Liver (tissue), 3 donors: ENCODE measurements at regions not wholly inside any gene's neighbourhood (a gene's known extent, or its start where the extent isn't known, plus 50 kb on each side); places are given as distances from the start of the nearest gene placed in this dataset.

Source experiments
- ATF3 ChIP-seq: IDR thresholded peaks from 2 replicates; pipeline ENCODE4 v1.6.1; 2016; ENCODE audit warnings: antibody characterized with exemption
- MAX ChIP-seq: IDR thresholded peaks from 2 replicates; pipeline ENCODE4 v1.6.1; 2016; ENCODE audit warnings: antibody characterized with exemption
- REST ChIP-seq: IDR thresholded peaks from 2 replicates; pipeline ENCODE4 v1.6.1; 2016; ENCODE audit warnings: antibody characterized with exemption, mild to moderate bottlenecking
- YY1 ChIP-seq: IDR thresholded peaks from 2 replicates; pipeline ENCODE4 v1.6.1; 2016; ENCODE audit warnings: antibody characterized with exemption, mild to moderate bottlenecking
- TF ChIP-seq, protein P1 (sequence below): fragments of 150-350 bp; IDR thresholded peaks from 2 replicates; pipeline ENCODE4 v1.5.1; 2017; ENCODE audit warnings: improper control_type of control experiment, low read depth, low read length; ENCODE audit not compliant: missing input control
- donor health status: healthy.
- donor health status: healthy.

DNA sequence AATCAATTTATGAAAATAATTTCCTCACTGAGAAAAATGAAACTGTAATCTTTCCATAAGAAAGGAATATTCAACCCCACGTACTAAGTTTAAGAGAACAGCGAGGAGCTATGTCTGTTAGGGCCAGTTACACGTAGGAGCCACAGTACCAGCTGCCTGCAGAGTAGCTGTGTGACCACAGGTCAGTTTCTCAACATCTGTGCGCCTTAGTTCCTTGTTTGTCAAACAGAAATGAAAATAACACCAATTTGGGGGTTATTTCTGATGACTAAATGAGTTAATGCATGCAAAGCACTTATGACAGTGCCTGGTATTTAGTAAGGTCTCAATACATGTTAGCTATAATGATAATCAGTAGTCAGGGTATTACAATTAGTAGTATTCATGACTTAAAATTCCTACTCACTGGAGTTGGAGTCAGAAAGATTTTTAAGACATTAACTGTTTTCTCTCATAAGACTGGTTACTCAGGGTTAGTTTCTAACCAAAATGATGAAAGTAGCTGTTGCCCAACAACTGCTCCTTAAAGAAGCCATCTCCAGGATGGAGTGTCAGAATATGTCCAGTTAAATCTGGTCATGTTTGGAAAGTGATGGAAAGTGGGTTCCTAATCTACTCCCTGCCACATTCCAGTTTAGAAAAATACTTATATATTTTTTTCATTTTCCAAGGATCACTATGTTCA is 85.8 kb upstream of the ZNF648 start:
- TF ChIP-seq, protein P1, sequence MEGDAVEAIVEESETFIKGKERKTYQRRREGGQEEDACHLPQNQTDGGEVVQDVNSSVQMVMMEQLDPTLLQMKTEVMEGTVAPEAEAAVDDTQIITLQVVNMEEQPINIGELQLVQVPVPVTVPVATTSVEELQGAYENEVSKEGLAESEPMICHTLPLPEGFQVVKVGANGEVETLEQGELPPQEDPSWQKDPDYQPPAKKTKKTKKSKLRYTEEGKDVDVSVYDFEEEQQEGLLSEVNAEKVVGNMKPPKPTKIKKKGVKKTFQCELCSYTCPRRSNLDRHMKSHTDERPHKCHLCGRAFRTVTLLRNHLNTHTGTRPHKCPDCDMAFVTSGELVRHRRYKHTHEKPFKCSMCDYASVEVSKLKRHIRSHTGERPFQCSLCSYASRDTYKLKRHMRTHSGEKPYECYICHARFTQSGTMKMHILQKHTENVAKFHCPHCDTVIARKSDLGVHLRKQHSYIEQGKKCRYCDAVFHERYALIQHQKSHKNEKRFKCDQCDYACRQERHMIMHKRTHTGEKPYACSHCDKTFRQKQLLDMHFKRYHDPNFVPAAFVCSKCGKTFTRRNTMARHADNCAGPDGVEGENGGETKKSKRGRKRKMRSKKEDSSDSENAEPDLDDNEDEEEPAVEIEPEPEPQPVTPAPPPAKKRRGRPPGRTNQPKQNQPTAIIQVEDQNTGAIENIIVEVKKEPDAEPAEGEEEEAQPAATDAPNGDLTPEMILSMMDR, result no peak
- TF ChIP-seq MAX, result no peak
- TF ChIP-seq YY1, result no peak
- no peak for TF ChIP-seq REST
- TF ChIP-seq ATF3, result no peak
